ENCODE measurements at regions not wholly inside any gene's neighbourhood (a gene's known extent, or its start where the extent isn't known, plus 50 kb on each side); places are given as distances from the start of the nearest gene placed in this dataset.

DNA sequence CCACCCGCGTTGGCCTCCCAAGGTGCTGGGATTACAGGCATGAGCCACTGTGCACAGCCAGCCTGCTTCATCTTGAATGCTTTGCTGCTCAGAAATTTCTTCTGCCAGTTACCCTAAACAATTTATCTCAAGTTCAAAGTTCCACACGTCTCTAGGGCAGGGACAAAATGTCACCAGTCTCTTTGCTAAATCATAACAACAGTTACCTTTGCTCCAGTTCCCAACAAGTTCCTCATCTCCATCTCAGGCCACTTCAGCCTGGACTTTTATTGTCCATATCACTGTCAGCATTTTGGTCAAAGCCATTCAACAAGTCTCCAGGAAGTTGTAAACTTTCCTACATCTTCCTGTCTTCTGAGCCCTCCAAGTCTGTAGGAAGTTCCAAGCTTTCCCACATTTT lies 159.5 kb upstream of the DYRK2 start:
- DNase-seq (ENCODE audit: low read depth in 3 of 3, low spot score in 1 of 3) = no peak

DNA sequence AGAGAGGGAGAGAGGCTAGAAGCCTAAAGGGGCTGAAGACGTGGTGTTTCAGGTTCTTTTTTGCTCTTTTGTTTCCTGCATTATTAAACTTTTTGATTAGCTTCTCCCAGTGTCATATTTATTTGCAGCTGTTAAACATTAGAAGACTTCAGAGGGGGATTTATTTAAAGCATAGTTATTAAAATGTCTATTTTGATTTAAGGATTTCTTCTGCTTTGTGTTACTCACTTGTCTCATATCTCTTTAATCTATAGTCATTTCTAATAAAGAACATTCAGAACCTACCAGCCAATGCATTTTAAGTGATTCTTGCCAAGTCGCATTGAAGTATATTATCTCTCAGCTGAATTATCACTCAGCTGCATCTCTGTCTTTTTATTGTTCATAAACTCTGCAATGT lies 152.0 kb upstream of the DYRK2 start:
- no peak for DNase-seq (ENCODE audit: low read depth in 3 of 3, low spot score in 1 of 3)

DNA sequence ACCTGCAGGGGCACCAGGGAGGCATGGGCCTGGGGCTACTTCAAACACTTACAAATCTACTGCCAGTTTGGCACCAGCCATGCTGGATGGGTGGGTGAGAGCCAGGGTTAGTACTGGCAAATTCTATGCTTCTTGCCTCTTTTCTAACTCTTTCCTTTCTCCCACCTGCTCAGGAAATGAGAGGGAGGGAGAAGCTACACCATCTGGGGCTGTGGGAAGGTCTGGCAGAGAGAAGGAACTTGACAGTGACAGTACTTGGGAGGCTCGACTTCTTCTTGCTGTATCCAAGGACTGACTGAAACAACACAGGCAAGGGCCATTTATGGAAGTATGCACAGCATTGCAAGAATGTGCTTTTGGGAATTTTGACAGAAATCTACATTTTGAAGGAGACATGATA lies 149.6 kb upstream of the DYRK2 start:
- no peak for DNase-seq (ENCODE audit: low read depth in 3 of 3, low spot score in 1 of 3)

DNA sequence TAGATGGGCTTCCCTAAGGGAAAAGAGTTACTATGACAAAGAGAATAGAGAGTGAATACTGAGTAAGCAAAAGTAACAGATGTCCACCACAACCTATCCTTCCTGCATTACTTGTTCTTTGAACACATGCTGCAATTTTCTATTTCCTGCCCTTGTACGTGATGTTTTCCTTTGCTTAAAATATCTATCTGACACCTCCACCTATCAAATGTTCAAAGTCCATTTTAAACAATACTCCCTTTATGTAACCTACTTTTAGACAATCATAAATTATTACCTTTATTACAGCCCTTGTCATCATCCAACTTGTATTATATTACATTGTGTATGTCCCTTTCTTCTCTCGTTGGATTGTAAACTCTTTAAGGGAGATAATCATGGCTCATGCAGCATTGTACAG lies 147.2 kb upstream of the DYRK2 start:
- DNase-seq (ENCODE audit: low read depth in 3 of 3, low spot score in 1 of 3) = no peak

DNA sequence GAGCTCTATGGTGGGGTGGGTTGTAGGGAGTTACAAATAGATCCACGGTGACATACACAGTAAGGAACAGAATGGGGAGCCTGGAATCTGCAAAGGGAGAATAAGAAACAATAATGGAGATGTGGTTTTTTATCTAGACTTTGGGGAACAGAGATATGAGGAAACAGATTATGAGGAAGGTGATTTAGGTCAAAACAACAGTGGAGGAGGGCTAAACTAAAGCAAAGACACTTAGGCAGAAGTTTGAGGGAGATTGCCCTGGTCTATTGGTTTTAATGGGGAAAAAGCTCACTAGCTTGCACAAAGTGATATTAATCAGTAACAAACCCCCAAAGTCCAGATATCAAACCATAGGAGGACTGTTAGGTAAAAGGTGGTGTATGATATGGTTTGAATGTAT lies 144.5 kb upstream of the DYRK2 start:
- DNase-seq (ENCODE audit: low read depth in 3 of 3, low spot score in 1 of 3) = no peak

DNA sequence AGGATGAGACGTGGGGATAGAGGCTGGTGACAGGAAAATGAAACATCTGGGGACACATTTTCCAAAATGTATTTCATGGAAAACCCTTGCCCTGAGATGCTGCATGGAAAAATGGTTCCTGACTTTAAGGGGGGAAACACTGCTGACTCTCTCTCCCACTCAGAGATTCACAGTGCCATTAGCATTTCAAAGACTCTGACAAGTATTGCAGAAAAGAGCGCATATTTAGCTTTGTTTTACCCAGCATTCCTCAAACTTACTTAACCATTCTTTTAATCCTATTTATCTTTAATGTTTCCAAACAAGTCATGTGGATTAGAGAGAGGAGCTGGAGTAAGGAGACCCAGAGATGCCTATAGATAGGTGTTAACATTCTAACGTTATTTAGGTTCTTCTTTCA lies 141.8 kb upstream of the DYRK2 start:
- DNase-seq (ENCODE audit: low read depth in 3 of 3, low spot score in 1 of 3) = no peak

DNA sequence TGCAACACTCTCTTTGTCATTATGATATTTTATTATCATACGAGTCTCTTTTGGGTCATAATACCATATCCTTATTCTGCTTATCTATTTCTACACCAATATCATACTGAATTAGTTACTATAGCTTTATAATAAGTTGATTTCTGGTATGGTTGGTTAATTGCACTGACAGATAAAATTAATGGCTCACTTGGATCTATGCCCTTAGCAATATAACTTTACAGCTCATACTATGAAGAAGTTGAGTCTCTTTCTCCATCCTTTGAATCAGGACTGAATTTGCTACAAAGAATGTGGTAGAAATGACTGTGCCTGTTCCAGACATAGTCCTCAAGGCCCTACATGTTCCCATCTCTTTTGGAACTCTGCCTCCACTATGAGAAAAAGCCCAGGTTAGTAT lies 139.7 kb upstream of the DYRK2 start:
- DNase-seq (ENCODE audit: low read depth in 3 of 3, low spot score in 1 of 3) = no peak

DNA sequence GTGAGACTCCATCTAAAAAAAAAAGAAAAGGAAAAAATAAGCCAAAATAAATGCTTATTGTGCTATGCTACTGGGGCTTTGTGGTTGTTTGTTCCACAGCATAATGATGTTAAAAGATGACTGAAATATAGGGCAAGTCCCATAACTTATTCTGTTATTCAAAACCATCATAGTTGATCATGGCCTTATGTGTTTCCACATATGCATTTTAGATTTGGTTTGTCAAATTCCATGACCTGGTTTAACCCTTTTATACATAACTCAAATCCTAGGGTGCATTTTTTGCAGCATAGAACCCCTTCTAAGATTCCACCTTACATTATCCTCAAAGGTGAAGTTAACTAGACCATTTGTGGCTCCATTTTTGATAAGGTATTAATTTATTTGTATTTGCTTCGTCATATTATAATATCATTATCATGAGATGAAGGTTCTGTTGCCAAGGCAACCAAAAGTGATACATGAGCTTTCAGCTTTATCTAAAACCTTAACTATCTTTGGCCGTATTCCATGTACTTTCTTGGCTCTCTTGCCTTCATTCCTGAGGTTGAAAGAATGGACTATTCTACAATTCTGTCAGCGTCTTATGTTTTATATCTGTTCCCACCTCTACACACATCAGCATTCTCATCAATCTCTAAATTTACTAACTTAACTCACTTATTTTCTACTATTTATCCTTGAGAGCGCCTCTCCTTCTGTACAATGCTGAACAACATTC lies 138.7 kb upstream of the DYRK2 start:
- DNase-seq (ENCODE audit: low read depth in 3 of 3, low spot score in 1 of 3) = no peak

DNA sequence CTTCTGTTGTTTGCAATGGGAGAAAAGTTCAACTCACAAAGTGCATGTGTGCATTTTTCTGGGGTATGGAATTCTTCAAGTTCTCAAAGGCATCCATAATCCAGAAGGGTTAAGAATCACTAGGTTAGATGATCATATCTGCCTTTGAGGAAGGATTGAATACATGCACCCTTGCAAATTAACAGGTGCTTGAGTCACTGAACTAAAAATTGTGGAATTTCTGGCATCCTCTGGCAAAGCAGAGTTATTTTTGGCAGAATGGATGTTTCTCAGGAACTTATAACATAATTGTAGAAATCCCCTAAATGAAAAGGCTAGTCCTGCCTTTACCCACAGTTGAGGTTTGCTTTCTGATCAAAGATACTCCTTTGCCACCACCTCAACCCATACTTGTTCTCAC lies 136.5 kb upstream of the DYRK2 start:
- no peak for DNase-seq (ENCODE audit: low read depth in 3 of 3, low spot score in 1 of 3)

DNA sequence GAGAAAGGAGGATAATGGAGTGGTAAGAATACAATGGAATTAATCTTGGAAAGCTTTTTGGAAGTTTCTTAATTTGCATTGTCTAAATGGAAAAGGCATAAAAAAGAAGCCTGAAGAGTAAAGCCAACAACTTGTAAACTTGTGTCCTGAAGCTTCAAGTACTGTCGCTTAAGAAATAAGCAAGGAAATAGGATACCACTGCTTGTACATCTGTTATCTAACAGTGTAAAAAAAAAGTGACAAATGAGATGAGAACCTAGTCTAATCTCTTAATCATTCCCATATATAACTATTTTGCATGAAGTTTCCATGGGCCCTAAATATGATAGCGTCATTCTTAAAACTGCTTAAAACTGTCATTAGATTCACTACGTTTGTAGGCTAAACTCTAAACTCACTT lies 134.0 kb upstream of the DYRK2 start:
- no peak for DNase-seq (ENCODE audit: low read depth in 3 of 3, low spot score in 1 of 3)

DNA sequence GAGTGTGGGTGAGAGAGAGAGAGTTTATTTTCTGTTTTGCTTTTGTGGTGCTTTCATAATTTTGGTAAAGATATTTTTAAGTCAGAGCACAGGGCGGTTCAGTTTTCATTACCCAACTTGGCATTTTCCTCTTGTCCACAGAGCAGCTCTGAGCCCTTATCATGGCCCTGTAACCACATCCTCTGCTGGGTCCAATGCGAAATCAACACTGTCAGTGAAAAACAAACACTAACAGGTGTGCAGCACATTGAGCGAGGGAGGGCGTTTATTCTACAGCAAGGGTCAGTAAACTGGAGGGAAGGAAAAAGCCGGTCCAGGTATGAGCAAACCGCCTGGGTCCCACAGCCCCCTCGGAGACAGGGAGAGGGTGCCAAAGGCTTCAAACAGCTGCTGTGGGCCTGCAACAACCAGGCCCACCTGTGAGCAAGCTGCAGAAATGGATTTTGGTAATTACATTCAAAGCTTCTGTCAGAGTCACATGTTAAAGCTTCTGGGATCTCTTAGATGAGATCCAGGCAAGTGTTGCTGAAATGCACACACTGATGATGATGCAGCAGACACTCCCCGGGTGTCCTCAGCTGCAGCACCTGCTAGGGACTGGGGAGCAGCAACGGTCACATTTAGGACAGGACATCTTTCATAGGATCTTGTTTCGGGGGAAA lies 132.7 kb upstream of the DYRK2 start:
- no peak for DNase-seq (ENCODE audit: low read depth in 3 of 3, low spot score in 1 of 3)

DNA sequence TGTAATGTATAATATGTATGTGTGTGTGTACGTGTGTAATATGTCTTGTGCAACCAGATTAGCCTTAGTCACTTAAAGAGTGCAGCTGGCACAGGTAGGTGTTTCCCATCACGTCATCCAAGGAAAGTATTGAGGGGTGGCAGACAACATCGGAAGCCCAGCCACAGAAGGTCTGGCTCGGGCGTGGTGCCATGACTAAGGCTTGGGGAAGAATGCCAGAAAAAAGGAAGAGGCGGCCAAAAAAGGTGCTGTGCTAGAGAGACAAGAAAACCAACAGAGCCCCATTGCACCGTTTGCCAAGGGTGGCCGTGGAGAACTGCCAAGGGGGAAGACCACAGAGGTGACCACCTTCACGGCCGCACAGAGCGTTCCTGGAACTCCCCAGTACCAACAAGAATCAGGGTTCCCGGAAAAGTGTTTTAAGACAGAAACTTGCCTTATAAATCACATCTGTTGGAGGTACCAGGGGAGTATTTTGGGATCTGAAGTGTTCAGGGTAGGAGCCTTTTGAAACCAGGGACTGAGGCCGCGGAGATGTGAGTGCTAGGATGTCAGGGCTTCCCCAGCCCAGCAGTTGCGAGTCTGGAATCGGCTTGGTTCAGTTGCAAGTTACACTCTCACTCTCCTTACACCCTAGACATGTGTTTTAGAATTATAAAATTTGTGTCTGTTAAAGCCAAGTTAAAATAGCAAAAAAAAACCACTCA lies 131.2 kb upstream of the DYRK2 start:
- no peak for DNase-seq (ENCODE audit: low read depth in 3 of 3, low spot score in 1 of 3)

DNA sequence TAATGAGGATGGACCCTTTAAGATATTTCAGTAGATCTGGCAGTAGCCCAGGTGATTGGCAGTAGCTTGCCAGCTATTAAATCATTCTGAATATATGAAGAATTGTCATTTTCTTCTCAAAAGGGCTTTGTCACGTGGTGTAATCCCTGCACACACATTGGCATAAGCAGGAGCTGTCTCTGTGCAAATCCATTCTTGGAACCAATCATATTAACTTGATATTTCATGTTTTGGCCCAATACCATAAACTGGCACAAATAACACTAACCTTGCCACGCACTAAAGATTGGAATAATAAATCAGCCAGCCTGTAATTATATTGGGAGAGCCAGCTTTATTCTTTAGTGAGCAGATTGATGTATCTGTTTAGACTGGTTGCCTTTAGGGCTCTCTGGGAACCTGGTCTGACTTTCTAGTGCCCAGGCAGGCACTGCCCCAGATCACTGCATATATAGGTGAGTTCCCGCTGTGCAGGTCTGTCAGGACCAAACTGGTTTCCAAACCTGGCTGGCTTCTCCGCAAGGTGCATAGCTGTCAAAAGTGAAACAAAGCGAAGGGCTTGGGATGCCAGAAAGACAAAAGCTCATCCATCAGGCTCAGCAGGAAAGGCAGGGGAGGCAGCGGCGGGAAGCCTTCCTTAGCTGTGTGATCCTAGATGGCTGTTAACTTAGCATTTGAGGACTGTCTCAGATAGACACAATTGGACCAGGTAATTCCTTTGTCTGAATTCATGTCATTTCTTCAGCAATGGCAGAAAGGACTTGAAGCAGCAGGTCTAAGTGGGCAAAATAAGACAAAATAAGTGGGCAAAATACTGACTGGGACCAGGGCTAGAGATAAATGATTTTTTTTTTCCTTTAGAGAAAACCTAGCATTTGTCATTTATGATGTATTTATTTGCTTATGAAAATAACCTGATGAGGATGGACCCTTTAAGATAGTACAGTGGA lies 128.8 kb upstream of the DYRK2 start:
- no peak for DNase-seq (ENCODE audit: low read depth in 3 of 3, low spot score in 1 of 3)

DNA sequence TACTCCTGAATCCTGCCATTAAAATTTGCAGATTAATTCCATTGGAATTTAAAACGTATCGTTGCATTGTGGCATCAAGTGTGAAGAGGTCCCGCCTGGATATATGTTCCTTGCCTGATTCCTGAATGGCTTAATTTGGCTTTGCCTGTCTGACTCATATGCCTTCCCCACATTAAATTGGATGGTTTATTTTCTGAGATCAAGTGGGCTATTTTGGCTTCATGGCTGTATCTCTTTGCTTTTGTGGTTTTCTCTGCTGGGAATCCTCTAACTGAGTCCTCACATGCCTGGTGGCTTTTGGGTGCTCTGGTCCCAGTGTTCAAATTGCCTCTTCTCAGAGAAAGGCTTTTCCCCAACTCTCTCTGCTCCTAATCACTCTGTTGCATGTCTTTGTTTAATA lies 127.9 kb upstream of the DYRK2 start:
- no peak for DNase-seq (ENCODE audit: low read depth in 3 of 3, low spot score in 1 of 3)

DNA sequence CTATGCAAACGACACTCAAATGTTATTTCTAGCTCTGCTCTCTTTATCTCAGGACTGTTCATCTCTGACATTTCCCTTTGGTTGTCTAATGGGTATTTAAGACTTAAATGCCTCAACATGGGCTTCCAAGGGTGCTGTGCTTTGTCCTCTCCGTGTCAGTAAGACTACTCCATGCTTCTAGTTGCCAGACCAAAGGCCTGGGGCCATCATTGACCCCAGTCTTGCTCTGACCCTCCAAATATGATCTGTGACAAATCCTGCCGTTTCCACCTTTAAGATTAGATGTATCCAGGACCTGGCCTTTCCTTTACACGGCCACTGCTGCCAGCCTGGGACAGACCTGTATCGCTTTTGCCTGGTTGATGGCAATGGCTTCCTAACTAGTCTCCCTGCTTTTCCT lies 126.3 kb upstream of the DYRK2 start:
- no peak for DNase-seq (ENCODE audit: low read depth in 3 of 3, low spot score in 1 of 3)

DNA sequence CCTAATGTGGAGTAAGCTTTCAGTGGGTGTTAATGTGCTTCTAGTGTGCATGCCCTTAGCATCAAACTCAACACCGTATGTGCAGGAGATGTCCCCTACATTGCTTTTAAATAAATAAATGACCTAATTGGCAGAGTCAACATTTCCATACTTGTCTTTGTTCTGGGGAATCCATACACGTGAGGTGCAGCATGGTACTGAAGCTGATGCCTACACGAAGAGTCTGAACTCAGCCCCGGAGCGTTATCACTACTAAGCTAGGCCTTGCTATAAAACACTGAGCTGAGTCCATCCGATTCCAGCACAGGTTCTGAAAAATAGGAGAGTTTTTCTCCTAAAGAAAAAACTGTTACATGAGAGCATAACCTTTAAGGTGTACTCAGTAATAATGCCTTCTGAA lies 125.0 kb upstream of the DYRK2 start:
- no peak for DNase-seq (ENCODE audit: low read depth in 3 of 3, low spot score in 1 of 3)

DNA sequence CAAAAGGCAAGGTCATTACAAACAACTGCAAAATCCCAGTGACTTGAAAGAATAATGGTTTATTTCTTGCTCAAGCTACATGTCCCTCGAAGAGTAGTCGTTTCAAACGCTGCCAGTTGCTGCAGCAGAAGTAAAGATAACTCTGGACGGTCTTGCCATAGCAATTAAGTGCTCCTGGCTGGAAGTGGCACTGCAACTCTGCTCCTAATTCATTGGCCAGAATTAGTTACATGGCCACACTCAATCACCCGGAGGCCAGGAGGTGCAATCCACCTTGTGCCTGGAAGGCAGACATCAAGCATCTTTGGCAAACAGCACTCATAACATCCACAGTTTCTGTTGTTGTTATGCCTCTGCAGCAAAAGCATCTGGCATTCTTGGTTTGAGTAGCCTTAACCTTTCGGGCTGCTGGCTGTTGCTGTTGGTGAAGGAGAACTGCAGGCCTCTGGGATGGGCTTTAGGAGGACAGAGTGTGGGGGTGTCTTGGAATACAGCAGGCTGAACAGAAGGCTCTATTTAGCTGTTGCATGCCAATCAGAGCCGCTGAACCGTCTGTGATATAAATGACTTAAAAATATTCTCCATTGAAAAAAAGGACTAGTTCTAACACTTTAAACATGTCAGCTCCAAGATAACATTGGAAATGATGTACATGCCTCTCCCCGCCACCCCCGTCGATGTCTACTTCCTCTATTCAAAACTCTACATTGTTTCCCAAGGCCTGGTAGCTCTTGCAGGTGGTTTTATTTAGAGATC lies 123.5 kb upstream of the DYRK2 start:
- no peak for DNase-seq (ENCODE audit: low read depth in 3 of 3, low spot score in 1 of 3)

DNA sequence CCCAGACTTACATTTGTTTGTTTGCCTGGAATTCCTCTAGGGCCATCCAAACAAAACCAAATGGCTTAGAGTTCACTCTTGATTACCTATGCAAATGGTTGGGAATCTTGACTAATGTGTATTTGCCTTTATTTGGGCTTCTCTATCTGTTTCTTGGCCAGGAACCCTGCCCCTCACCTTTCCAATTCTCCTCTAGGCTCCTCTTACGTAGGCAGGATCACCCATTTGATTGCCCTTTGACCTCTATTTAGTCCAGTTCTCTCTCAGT lies 123.0 kb upstream of the DYRK2 start:
- DNase-seq (ENCODE audit: low read depth in 3 of 3, low spot score in 1 of 3) = no peak

DNA sequence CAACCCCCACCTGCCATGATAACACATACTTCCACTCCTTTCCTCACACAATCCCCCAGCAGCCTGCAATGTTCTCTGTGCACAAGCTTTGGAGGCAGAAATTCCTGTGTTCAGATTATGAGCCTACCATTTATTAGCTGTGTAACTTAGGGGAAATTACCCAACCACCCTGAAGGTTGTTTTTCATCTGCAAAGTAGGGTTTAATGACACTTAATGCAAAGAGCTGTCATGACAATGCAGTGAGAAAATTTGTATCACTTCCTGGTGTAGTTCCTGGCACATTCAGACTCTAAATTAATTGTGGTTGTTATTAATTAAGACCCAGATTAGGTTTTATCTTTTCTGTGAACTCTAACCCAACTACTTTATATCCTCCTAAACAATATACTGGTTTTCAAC lies 122.4 kb upstream of the DYRK2 start:
- no peak for DNase-seq (ENCODE audit: low read depth in 3 of 3, low spot score in 1 of 3)

DNA sequence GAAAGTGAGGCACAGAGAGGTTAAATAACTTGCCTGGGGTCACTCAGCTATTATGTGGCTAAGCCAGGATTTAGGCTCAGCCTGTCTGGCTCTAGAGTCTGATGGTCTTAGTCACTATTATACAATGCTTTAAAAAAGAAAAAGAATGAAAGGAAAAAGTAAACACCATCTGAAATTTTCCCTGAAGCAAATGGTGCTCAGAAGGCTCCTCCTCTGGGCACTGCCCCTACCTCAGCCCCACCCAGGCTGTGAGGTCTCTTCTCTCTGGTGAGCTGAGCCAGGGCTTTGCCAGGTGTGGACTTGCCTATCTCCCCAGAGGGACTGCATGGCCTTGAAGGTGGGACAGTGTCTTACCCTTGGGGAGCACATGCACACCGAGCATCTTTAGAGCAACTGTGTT lies 117.5 kb upstream of the DYRK2 start:
- no peak for DNase-seq (ENCODE audit: low read depth in 3 of 3, low spot score in 1 of 3)

DNA sequence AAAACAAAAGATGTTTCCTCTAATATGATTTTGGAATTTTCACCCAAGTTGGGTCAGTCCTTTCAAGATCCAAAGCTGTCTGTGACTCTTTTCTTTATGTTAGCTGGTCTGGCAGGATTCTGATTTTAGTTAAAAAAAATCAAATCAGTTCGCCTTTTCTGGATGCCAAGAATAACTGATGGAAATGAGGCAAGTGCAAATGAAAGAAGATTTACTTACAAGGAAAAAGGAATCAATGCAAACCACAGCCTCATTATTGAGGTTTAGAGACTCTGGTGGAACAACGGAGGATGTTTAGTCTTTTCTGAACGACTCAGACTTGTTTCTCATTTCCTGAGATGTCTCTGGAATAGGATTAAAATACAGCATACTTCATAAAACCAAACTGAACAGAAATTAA lies 117.0 kb upstream of the DYRK2 start:
- DNase-seq (ENCODE audit: low read depth in 3 of 3, low spot score in 1 of 3) = no peak
